PFSK-1 (cell line): ENCODE measurements at regions not wholly inside any gene's neighbourhood (a gene's known extent, or its start where the extent isn't known, plus 50 kb on each side); places are given as distances from the start of the nearest gene placed in this dataset.

Source experiments
- POLR2AphosphoS5 ChIP-seq: IDR thresholded peaks from 2 replicates; pipeline ENCODE4 v1.6.1; 2012; ENCODE audit warnings: low read depth, mild to moderate bottlenecking, control low read depth, low read length, moderate library complexity
- SIN3A ChIP-seq: IDR thresholded peaks from 2 replicates; pipeline ENCODE4 v1.6.1; 2012; ENCODE audit warnings: mild to moderate bottlenecking, low read length, moderate library complexity, borderline replicate concordance; ENCODE audit not compliant: insufficient read depth
- TAF1 ChIP-seq: IDR thresholded peaks from 2 replicates; pipeline ENCODE4 v1.6.1; 2012; ENCODE audit warnings: low read length, control low read depth, borderline replicate concordance; ENCODE audit not compliant: insufficient read depth
- TF ChIP-seq, protein P1 (sequence below), 2 experiments: IDR thresholded peaks; 2 replicates each; pipeline versions ENCODE4 v1.6.1 to v1.8.0; 2011 to 2012; ENCODE audit warnings: low read depth in 2 of 2, low read length in 2 of 2, control low read depth in 1 of 2, inconsistent platforms in 1 of 2, mild to moderate bottlenecking in 1 of 2, moderate library complexity in 1 of 2; ENCODE audit not compliant: insufficient read depth in 1 of 2

DNA sequence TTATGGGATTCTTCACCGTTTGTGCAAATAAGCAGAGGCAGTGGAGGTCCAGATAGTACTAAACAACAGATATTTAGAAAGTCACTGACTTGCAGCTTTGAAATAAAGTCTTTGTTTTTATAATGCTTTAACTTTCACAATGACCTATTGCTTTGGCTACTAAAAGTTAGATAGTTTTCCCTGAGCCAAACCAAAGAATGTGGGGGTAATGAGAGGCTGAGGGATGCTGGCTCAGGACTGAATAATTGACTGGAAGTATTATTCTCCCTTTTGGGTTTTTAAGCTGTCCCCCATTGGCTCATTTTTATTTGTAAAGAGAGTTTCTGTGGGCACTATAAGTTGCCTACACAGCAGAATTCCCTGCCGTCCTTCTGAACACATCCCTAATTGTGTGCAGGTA, 99.2 kb upstream of the ACTBL2 start:
- TF ChIP-seq TAF1 (no peak), POLR2AphosphoS5 (no peak), SIN3A (no peak)
- TF ChIP-seq, protein P1, sequence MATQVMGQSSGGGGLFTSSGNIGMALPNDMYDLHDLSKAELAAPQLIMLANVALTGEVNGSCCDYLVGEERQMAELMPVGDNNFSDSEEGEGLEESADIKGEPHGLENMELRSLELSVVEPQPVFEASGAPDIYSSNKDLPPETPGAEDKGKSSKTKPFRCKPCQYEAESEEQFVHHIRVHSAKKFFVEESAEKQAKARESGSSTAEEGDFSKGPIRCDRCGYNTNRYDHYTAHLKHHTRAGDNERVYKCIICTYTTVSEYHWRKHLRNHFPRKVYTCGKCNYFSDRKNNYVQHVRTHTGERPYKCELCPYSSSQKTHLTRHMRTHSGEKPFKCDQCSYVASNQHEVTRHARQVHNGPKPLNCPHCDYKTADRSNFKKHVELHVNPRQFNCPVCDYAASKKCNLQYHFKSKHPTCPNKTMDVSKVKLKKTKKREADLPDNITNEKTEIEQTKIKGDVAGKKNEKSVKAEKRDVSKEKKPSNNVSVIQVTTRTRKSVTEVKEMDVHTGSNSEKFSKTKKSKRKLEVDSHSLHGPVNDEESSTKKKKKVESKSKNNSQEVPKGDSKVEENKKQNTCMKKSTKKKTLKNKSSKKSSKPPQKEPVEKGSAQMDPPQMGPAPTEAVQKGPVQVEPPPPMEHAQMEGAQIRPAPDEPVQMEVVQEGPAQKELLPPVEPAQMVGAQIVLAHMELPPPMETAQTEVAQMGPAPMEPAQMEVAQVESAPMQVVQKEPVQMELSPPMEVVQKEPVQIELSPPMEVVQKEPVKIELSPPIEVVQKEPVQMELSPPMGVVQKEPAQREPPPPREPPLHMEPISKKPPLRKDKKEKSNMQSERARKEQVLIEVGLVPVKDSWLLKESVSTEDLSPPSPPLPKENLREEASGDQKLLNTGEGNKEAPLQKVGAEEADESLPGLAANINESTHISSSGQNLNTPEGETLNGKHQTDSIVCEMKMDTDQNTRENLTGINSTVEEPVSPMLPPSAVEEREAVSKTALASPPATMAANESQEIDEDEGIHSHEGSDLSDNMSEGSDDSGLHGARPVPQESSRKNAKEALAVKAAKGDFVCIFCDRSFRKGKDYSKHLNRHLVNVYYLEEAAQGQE (IDR thresholded peaks at IDR 0.05; ENCODE audit: insufficient read depth in 1 of 2, low read depth in 2 of 2, low read length in 2 of 2) = no peak
